Fibroblast of lung (primary cell): ENCODE measurements at regions not wholly inside any gene's neighbourhood (a gene's known extent, or its start where the extent isn't known, plus 50 kb on each side); places are given as distances from the start of the nearest gene placed in this dataset.

Source experiments
- DNase-seq, 2 donors: peaks; one replicate each; pipeline versions ENCODE4 v3.0.0 to v3.0.0-alpha.2; 2010; ENCODE audit warnings: low read depth in 2 of 2
- H2AFZ ChIP-seq: 2 replicates; pipeline ENCODE4 v1.5.1; 2012; ENCODE audit warnings: low read length, control low read depth, inconsistent platforms
- H3K27ac ChIP-seq: 2 replicates; pipeline ENCODE4 v1.5.1; 2011; ENCODE audit warnings: low read length, control low read depth; ENCODE audit not compliant: insufficient read depth
- H3K27me3 ChIP-seq: 2 replicates; pipeline ENCODE4 v1.5.1; 2011; ENCODE audit warnings: mild to moderate bottlenecking, low read length; ENCODE audit not compliant: control insufficient read depth, insufficient read depth
- H3K36me3 ChIP-seq: 2 replicates; pipeline ENCODE4 v1.5.1; 2011; ENCODE audit warnings: low read length; ENCODE audit not compliant: control insufficient read depth, insufficient read depth
- H3K4me1 ChIP-seq: 2 replicates; pipeline ENCODE4 v1.5.1; 2011; ENCODE audit warnings: low read length; ENCODE audit not compliant: control insufficient read depth, insufficient read depth; ENCODE audit errors: extremely low read depth
- H3K4me2 ChIP-seq: 2 replicates; pipeline ENCODE4 v1.5.1; 2011; ENCODE audit warnings: low read length, control low read depth; ENCODE audit not compliant: insufficient read depth; ENCODE audit errors: extremely low read depth
- H3K4me3 ChIP-seq, 4 experiments: fragments of 200-600 bp in 1 of 4; sonication (generic) in 1 of 4; replicated peaks in 1 of 4; 2 replicates each; pipeline ENCODE4 v1.5.1; 2011 to 2016; ENCODE audit warnings: low read length in 4 of 4, low read depth in 3 of 4, mild to moderate bottlenecking in 3 of 4, control low read depth in 2 of 4, inconsistent platforms in 1 of 4, mixed read lengths in 1 of 4; ENCODE audit not compliant: insufficient read depth in 1 of 4; ENCODE audit errors: control extremely low read depth in 1 of 4
- H3K79me2 ChIP-seq: 2 replicates; pipeline ENCODE4 v1.5.1; 2012; ENCODE audit warnings: mild to moderate bottlenecking, low read length, inconsistent platforms; ENCODE audit not compliant: control insufficient read depth, insufficient read depth
- H3K9ac ChIP-seq: 2 replicates; pipeline ENCODE4 v1.5.1; 2011; ENCODE audit warnings: mild to moderate bottlenecking, low read length, control low read depth; ENCODE audit not compliant: insufficient read depth
- H3K9me3 ChIP-seq: 2 replicates; pipeline ENCODE4 v1.5.1; 2012; ENCODE audit warnings: low read depth, low read length; ENCODE audit not compliant: control insufficient read depth, insufficient read depth
- H4K20me1 ChIP-seq: 2 replicates; pipeline ENCODE4 v1.5.1; 2011; ENCODE audit warnings: low read length; ENCODE audit not compliant: control insufficient read depth, insufficient read depth; ENCODE audit errors: extremely low read depth
- EZH2 ChIP-seq: IDR thresholded peaks from 2 replicates; pipeline ENCODE4 v1.5.1; 2012; ENCODE audit warnings: low read length, control low read depth, mild to moderate bottlenecking; ENCODE audit errors: missing control alignments
- TF ChIP-seq, protein P1 (sequence below), 2 donors: IDR thresholded peaks in 1 of 2; conservative IDR thresholded peaks in 1 of 2; 1 replicate in 1 of 2; 2 replicates in 1 of 2; pipeline ENCODE4 v1.5.1; 2011 to 2012; ENCODE audit warnings: low read length in 2 of 2, control low read depth in 1 of 2, inconsistent platforms in 1 of 2, low read depth in 1 of 2, mild to moderate bottlenecking in 1 of 2

DNA sequence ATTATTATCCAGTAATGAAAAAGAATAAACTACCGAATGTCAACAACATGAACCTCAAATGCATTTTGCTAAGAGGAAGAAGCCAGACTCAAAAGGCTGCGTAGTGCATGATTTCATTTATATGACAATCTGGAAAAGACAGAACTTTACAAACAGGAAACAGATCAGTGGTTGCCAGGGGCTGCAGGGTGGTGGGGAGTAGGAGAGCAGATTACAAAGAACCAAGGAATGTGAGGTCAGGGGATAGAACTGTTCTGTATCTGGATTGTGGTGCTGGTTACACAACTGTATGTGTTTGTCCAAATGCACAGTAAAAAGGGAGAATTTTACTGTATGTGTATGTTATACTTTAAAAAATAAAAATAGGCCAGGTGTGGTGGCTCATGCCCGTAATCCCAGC, 89.7 kb upstream of the MYL2 start:
- no peaks in the 10 kb centered on the region for H3K36me3 ChIP-seq
- no peaks in the 10 kb centered on the region for H3K27me3 ChIP-seq
- DNase-seq: peak in 1 of 2 donors; percentile 2
- H3K4me3 ChIP-seq: no peak overlapping the region
- no peak overlapping the region for H2AFZ ChIP-seq
- no peaks in the 10 kb centered on the region for H3K79me2 ChIP-seq
- TF ChIP-seq EZH2: no peak
- H3K9me3 ChIP-seq: no peaks in the 10 kb centered on the region
- no peaks in the 10 kb centered on the region for H4K20me1 ChIP-seq
- H3K9ac ChIP-seq: no peak overlapping the region
- H3K4me1 ChIP-seq: no peaks in the 10 kb centered on the region
- H3K4me2 ChIP-seq: no peak overlapping the region
- no peak overlapping the region for H3K27ac ChIP-seq

DNA sequence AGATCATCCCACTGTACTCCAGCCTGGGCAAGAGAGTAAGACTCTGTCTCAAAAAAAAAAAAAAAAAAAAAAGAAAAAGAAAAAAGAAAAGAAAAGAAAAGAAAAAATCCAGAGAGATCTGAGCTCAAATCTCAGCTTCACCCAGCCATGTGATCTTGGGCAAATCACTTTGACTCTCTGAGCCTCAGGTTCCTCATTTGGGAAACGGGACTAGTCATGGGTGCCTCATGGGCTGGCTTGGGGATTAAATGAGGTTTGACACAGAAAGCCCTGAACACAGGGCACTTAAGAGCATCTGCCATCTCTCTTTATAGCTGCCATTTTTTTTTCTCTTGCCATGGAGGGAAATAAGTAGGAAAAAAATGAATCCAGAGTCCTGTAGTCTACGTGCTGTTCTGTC, 86.2 kb upstream of the MYL2 start:
- Histone ChIP-seq H3K79me2 (no peaks in the 10 kb centered on the region), H3K9me3 (no peaks in the 10 kb centered on the region)

DNA sequence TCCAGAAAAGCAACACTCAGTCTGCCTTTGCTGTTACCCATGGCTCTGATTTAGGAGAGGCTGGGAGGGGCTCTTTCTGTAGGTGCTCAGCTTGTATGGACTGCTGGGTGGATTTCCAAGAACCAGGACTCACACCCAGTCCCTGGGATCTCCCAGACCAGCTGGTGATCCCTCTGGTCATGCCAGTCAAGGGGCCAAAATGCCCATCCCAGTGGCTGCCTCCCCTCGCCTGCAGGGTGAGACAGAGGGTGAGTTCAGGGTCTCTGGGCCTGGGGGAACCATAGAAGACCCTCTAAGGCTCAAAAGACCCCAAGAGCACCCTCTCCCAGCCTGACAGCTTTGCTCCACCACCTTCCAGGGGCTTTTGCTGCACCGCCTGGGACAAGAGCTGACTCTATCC, 78.6 kb upstream of the MYL2 start:
- no peaks in the 10 kb centered on the region for H3K4me1 ChIP-seq
- H3K27me3 ChIP-seq: no peaks in the 10 kb centered on the region
- no peak overlapping the region for H3K27ac ChIP-seq
- H3K4me2 ChIP-seq: no peak overlapping the region
- H2AFZ ChIP-seq: no peak overlapping the region
- no peak for TF ChIP-seq EZH2
- TF ChIP-seq, protein P1, sequence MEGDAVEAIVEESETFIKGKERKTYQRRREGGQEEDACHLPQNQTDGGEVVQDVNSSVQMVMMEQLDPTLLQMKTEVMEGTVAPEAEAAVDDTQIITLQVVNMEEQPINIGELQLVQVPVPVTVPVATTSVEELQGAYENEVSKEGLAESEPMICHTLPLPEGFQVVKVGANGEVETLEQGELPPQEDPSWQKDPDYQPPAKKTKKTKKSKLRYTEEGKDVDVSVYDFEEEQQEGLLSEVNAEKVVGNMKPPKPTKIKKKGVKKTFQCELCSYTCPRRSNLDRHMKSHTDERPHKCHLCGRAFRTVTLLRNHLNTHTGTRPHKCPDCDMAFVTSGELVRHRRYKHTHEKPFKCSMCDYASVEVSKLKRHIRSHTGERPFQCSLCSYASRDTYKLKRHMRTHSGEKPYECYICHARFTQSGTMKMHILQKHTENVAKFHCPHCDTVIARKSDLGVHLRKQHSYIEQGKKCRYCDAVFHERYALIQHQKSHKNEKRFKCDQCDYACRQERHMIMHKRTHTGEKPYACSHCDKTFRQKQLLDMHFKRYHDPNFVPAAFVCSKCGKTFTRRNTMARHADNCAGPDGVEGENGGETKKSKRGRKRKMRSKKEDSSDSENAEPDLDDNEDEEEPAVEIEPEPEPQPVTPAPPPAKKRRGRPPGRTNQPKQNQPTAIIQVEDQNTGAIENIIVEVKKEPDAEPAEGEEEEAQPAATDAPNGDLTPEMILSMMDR (conservative IDR thresholded peaks at IDR 0.05 in 1 of 2, IDR thresholded peaks at IDR 0.05 in 1 of 2; ENCODE audit: low read depth in 1 of 2, low read length in 2 of 2): no peak
- H3K9me3 ChIP-seq: no peaks in the 10 kb centered on the region
- H3K79me2 ChIP-seq: no peaks in the 10 kb centered on the region
- no peaks in the 10 kb centered on the region for H4K20me1 ChIP-seq
- H3K36me3 ChIP-seq: no peaks in the 10 kb centered on the region
- H3K9ac ChIP-seq: no peak overlapping the region
- no peak overlapping the region for H3K4me3 ChIP-seq
- no peak for DNase-seq

More for the DNA sequence above, 86.2 kb upstream of the MYL2 start:
- Histone ChIP-seq H3K27me3 (no peaks in the 10 kb centered on the region), H3K36me3 (no peaks in the 10 kb centered on the region), H3K4me1 (no peaks in the 10 kb centered on the region), H2AFZ (no peak overlapping the region), H3K9ac (no peak overlapping the region), H3K27ac (no peak overlapping the region), H3K4me2 (no peak overlapping the region), H4K20me1 (no peaks in the 10 kb centered on the region), H3K4me3 (no peak overlapping the region)
- TF ChIP-seq EZH2: no peak
- TF ChIP-seq, protein P1 (conservative IDR thresholded peaks at IDR 0.05 in 1 of 2, IDR thresholded peaks at IDR 0.05 in 1 of 2; ENCODE audit: low read depth in 1 of 2, low read length in 2 of 2): no peak
- no peak for DNase-seq
